Trophoblast cell (in vitro differentiated cells and primary cell): ENCODE measurements at regions not wholly inside any gene's neighbourhood (a gene's known extent, or its start where the extent isn't known, plus 50 kb on each side); places are given as distances from the start of the nearest gene placed in this dataset.

Experiments
- DNase-seq, 2 donors: peaks; one replicate each; pipeline ENCODE4 v3.0.0-alpha.2; 2016
- H2AFZ ChIP-seq: 2 replicates; pipeline ENCODE4 v1.6.1; 2013; ENCODE audit warnings: low read length, moderate library complexity, mild to moderate bottlenecking; ENCODE audit not compliant: insufficient read depth, poor library complexity
- H2AK5ac ChIP-seq: 2 replicates; pipeline ENCODE4 v1.6.1; 2013; ENCODE audit warnings: mild to moderate bottlenecking, low read length
- H2BK120ac ChIP-seq: 2 replicates; pipeline ENCODE4 v1.6.1; 2013; ENCODE audit warnings: low read length, mild to moderate bottlenecking, moderate library complexity; ENCODE audit not compliant: insufficient read depth, poor library complexity
- H2BK12ac ChIP-seq: 2 replicates; pipeline ENCODE4 v1.6.1; 2013; ENCODE audit warnings: mild to moderate bottlenecking, low read length, moderate library complexity
- H2BK5ac ChIP-seq: 2 replicates; pipeline ENCODE4 v1.6.1; 2013; ENCODE audit warnings: low read length, low read depth, moderate library complexity, mild to moderate bottlenecking; ENCODE audit not compliant: poor library complexity
- H3K14ac ChIP-seq: 2 replicates; pipeline ENCODE4 v1.6.1; 2013; ENCODE audit warnings: mild to moderate bottlenecking, low read length
- H3K18ac ChIP-seq: 2 replicates; pipeline ENCODE4 v1.6.1; 2013; ENCODE audit warnings: mild to moderate bottlenecking, low read length
- H3K23ac ChIP-seq: 2 replicates; pipeline ENCODE4 v1.6.1; 2013; ENCODE audit warnings: low read length
- H3K27ac ChIP-seq: 2 replicates; pipeline ENCODE4 v1.5.1; 2013; ENCODE audit warnings: low read depth, mild to moderate bottlenecking, inconsistent platforms, low read length, moderate library complexity
- H3K27me3 ChIP-seq: 2 replicates; pipeline ENCODE4 v1.6.1; 2013; ENCODE audit warnings: inconsistent platforms, mild to moderate bottlenecking, low read length, moderate library complexity; ENCODE audit not compliant: insufficient read depth
- H3K36me3 ChIP-seq, 2 experiments: 1 replicate in 1 of 2; 2 replicates in 1 of 2; pipeline ENCODE4 v1.6.1; 2013; ENCODE audit warnings: low read length in 2 of 2, mild to moderate bottlenecking in 2 of 2, moderate library complexity in 1 of 2; ENCODE audit not compliant: insufficient read depth in 2 of 2, control insufficient read depth in 1 of 2
- H3K4ac ChIP-seq: 2 replicates; pipeline ENCODE4 v1.6.1; 2013; ENCODE audit warnings: low read depth, mild to moderate bottlenecking, low read length, moderate library complexity
- H3K4me1 ChIP-seq, 2 experiments: 1 replicate in 1 of 2; 2 replicates in 1 of 2; pipeline ENCODE4 v1.6.1; 2013; ENCODE audit warnings: low read length in 2 of 2, mild to moderate bottlenecking in 2 of 2, moderate library complexity in 1 of 2; ENCODE audit not compliant: insufficient read depth in 2 of 2, control insufficient read depth in 1 of 2
- H3K4me2 ChIP-seq: 2 replicates; pipeline ENCODE4 v1.6.1; 2013; ENCODE audit warnings: inconsistent platforms, mild to moderate bottlenecking, low read length, moderate library complexity
- H3K4me3 ChIP-seq: 2 replicates; pipeline ENCODE4 v1.5.1; 2013; ENCODE audit warnings: mild to moderate bottlenecking, low read depth, low read length, inconsistent platforms
- H3K79me1 ChIP-seq: one replicate; pipeline ENCODE4 v1.6.1; 2013; ENCODE audit warnings: low read length
- H3K79me2 ChIP-seq: 2 replicates; pipeline ENCODE4 v1.6.1; 2013; ENCODE audit warnings: low read length, mild to moderate bottlenecking; ENCODE audit not compliant: control insufficient read depth, insufficient read depth, poor library complexity
- H3K9ac ChIP-seq: 2 replicates; pipeline ENCODE4 v1.6.1; 2013; ENCODE audit warnings: mild to moderate bottlenecking, low read length
- H3K9me3 ChIP-seq: 2 replicates; pipeline ENCODE4 v1.6.1; 2013; ENCODE audit warnings: low read depth, mild to moderate bottlenecking, control low read depth, inconsistent platforms, low read length; ENCODE audit not compliant: insufficient read depth
- H4K12ac ChIP-seq: 2 replicates; pipeline ENCODE4 v1.6.1; 2013; ENCODE audit warnings: low read depth, mild to moderate bottlenecking, low read length, moderate library complexity
- H4K8ac ChIP-seq: 2 replicates; pipeline ENCODE4 v1.6.1; 2013; ENCODE audit warnings: low read depth, mild to moderate bottlenecking, low read length, moderate library complexity
- H4K91ac ChIP-seq: one replicate; pipeline ENCODE4 v1.6.1; 2013; ENCODE audit warnings: low read depth, mild to moderate bottlenecking, low read length, moderate library complexity
- WGBS: extraction: QIAGEN DNeasy Blood & Tissue Kit; methylation state at CpG from one replicate; pipeline ENCODE4 v1.1.7; 2013; ENCODE audit warnings: missing lambda C conversion rate; ENCODE audit not compliant: insufficient read length, insufficient coverage; ENCODE audit errors: extremely low coverage; 5-methylcytosine and 5-hydroxymethylcytosine counted together

DNA sequence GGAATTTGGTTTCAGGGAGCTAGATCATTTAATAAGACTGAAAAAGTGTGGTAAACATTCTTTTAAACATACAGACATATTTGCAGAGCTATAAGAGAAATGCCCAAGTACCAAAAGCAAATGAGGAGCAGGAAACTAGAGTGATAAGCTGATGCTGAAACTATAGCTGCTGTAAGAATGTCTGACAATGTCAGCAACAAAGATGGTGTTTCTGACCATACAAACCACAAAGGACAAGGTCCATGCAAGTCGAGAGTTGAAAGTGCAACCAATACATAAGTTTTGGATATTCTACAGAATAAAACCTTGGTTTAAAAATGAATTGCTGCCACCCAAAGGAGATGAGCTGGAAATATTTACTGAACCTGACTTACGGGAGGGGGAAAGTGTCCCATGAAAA lies 610.2 kb downstream of the TBL1XR1 start:
- no peak overlapping the region for H3K4me2 ChIP-seq
- no peak overlapping the region for H2BK120ac ChIP-seq
- no peak overlapping the region for H2BK5ac ChIP-seq
- H3K36me3 ChIP-seq: no peaks in the 10 kb centered on the region
- H3K27ac ChIP-seq: no peak overlapping the region
- no peak overlapping the region for H3K4ac ChIP-seq
- no peak overlapping the region for H3K23ac ChIP-seq
- H3K27me3 ChIP-seq: no peaks in the 10 kb centered on the region
- no peak overlapping the region for H3K9ac ChIP-seq
- no peak overlapping the region for H3K18ac ChIP-seq
- no peak overlapping the region for H2AK5ac ChIP-seq
- no peak overlapping the region for H2AFZ ChIP-seq
- no peak for DNase-seq
- no peak overlapping the region for H4K91ac ChIP-seq
- no peak overlapping the region for H2BK12ac ChIP-seq
- no CpG with 5 or more reads among the region's 2 CpGs for WGBS
- no peak overlapping the region for H4K12ac ChIP-seq
- H3K14ac ChIP-seq: no peak overlapping the region
- no peaks in the 10 kb centered on the region for H3K4me1 ChIP-seq
- H3K4me3 ChIP-seq: no peak overlapping the region
- no peaks in the 10 kb centered on the region for H3K79me1 ChIP-seq
- no peaks in the 10 kb centered on the region for H3K79me2 ChIP-seq
- no peaks in the 10 kb centered on the region for H3K9me3 ChIP-seq
- H4K8ac ChIP-seq: no peak overlapping the region

DNA sequence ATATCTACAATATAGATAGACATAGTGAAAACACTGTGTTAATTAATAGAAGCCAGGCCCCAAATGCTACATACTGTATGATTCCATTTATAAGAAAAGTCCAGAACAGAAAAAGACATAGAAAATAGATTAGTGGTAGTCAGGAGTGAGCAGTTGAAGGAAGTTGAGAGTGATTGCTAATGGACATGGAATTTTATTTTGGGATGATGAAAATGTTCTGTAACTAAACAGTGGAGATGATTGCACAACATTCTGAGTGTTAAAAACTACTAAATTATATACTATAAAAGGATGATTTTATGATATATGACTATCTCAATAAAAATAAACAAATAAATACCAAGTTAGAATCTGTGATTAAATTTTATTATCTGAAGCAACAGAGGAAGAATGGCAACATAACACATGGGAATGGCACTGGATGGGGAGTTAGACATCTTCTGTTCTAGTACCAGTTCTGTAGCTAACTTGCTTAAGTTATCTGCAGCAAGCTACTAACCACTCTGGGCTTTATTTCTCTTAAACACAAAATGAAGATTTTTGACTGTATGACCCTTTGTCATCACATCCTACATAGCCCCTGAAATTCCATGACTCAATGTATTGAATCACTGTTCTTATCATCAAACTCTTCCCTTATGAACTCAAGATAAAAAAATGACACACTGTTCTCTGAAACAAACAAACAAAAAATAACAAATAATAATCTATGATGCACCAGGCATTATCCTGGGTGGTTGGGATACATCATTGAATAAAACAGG lies 612.7 kb downstream of the TBL1XR1 start:
- no peak overlapping the region for H3K14ac ChIP-seq
- no peak overlapping the region for H4K91ac ChIP-seq
- no peak overlapping the region for H3K4me2 ChIP-seq
- H2AK5ac ChIP-seq: no peak overlapping the region
- no peak overlapping the region for H3K9ac ChIP-seq
- no peak overlapping the region for H2BK5ac ChIP-seq
- H2BK12ac ChIP-seq: no peak overlapping the region
- H3K27ac ChIP-seq: no peak overlapping the region
- H4K12ac ChIP-seq: no peak overlapping the region
- no peaks in the 10 kb centered on the region for H3K27me3 ChIP-seq
- no peak for DNase-seq
- H3K36me3 ChIP-seq: peaks cover 0 to 2% of the 10 kb centered on the region in 2 experiments
- no peaks in the 10 kb centered on the region for H3K4me1 ChIP-seq
- H3K79me1 ChIP-seq: no peaks in the 10 kb centered on the region
- H2AFZ ChIP-seq: no peak overlapping the region
- no peak overlapping the region for H4K8ac ChIP-seq
- H3K18ac ChIP-seq: no peak overlapping the region
- H3K4ac ChIP-seq: no peak overlapping the region
- no peaks in the 10 kb centered on the region for H3K9me3 ChIP-seq
- H3K79me2 ChIP-seq: no peaks in the 10 kb centered on the region
- H3K4me3 ChIP-seq: no peak overlapping the region
- no peak overlapping the region for H2BK120ac ChIP-seq
- no peak overlapping the region for H3K23ac ChIP-seq

DNA sequence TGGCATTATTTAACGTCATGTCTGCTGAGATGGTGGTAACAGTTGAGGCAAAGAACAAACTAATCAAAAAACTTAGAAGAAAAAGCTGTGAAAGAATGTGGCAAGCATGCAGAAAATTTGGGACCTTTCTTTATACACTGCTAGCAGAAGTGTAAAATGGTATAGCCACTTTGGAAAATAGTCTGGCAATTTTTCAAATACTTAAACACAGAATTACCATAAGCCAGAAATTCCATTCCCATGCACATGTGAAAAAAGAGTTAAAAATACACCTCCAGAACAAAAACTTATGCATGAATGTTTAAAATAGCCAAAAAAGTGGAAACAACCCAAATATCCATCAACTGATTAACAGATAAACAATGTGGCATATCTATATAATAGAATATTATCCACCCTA lies 613.3 kb downstream of the TBL1XR1 start:
- no peaks in the 10 kb centered on the region for H3K79me2 ChIP-seq
- no peak overlapping the region for H4K91ac ChIP-seq
- no peak overlapping the region for H2BK5ac ChIP-seq
- no peak overlapping the region for H2AK5ac ChIP-seq
- DNase-seq: no peak
- H4K8ac ChIP-seq: no peak overlapping the region
- no peak overlapping the region for H2BK12ac ChIP-seq
- no peaks in the 10 kb centered on the region for H3K4me1 ChIP-seq
- no peak overlapping the region for H4K12ac ChIP-seq
- H3K23ac ChIP-seq: no peak overlapping the region
- no peaks in the 10 kb centered on the region for H3K9me3 ChIP-seq
- H3K14ac ChIP-seq: no peak overlapping the region
- no peak overlapping the region for H2AFZ ChIP-seq
- no CpG with 5 or more reads among the region's 1 CpG for WGBS
- H3K4me2 ChIP-seq: no peak overlapping the region
- no peak overlapping the region for H3K27ac ChIP-seq
- no peak overlapping the region for H3K4ac ChIP-seq
- no peaks in the 10 kb centered on the region for H3K79me1 ChIP-seq
- no peak overlapping the region for H3K18ac ChIP-seq
- peaks cover 0 to 2% of the 10 kb centered on the region in 2 experiments for H3K36me3 ChIP-seq
- no peak overlapping the region for H3K4me3 ChIP-seq
- no peak overlapping the region for H2BK120ac ChIP-seq
- H3K9ac ChIP-seq: no peak overlapping the region
- no peaks in the 10 kb centered on the region for H3K27me3 ChIP-seq

DNA sequence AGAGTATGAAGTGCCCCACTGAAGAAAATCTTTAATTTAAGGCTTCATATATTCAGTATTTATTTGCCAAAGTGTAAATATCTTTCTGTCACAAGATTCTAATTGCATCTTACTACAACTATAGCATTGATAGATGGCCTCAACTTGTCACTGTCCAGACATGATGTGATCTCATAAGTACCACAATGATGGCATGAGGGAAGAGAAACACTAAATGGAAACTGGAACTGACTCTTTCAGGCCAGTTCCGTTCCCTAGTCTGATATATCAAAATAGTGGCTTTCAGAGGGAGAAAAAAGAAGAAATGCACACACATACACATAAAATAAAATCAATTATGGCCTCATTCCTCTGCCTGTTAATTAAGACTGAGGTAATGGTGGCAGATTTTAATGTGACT lies 615.7 kb downstream of the TBL1XR1 start:
- H4K12ac ChIP-seq: no peak overlapping the region
- H3K27ac ChIP-seq: no peak overlapping the region
- no peak overlapping the region for H2BK12ac ChIP-seq
- H2AFZ ChIP-seq: no peak overlapping the region
- H3K4me2 ChIP-seq: no peak overlapping the region
- no peak overlapping the region for H3K9ac ChIP-seq
- H2BK120ac ChIP-seq: no peak overlapping the region
- no peak overlapping the region for H3K23ac ChIP-seq
- WGBS: no CpG with 5 or more reads among the region's 1 CpG
- no peak overlapping the region for H2AK5ac ChIP-seq
- no peak overlapping the region for H3K14ac ChIP-seq
- H3K79me1 ChIP-seq: no peaks in the 10 kb centered on the region
- no peak overlapping the region for H2BK5ac ChIP-seq
- peaks cover 0 to 2% of the 10 kb centered on the region in 2 experiments for H3K36me3 ChIP-seq
- H4K8ac ChIP-seq: no peak overlapping the region
- no peak overlapping the region for H3K4me3 ChIP-seq
- no peak overlapping the region for H4K91ac ChIP-seq
- H3K9me3 ChIP-seq: no peaks in the 10 kb centered on the region
- H3K4ac ChIP-seq: no peak overlapping the region
- H3K79me2 ChIP-seq: no peaks in the 10 kb centered on the region
- no peaks in the 10 kb centered on the region for H3K4me1 ChIP-seq
- DNase-seq: no peak
- no peak overlapping the region for H3K18ac ChIP-seq
- no peaks in the 10 kb centered on the region for H3K27me3 ChIP-seq
